Mucosa of rectum (tissue), 2 donors: ENCODE measurements at regions not wholly inside any gene's neighbourhood (a gene's known extent, or its start where the extent isn't known, plus 50 kb on each side); places are given as distances from the start of the nearest gene placed in this dataset.

ENCODE experiments used
- H3K27ac ChIP-seq, 2 donors: one replicate each; pipeline ENCODE4 v1.7.0; 2013; ENCODE audit warnings: inconsistent platforms in 2 of 2, low read depth in 2 of 2, low read length in 2 of 2
- H3K27me3 ChIP-seq, 2 donors: one replicate each; pipeline ENCODE4 v1.7.0; 2013; ENCODE audit warnings: low read length in 2 of 2; ENCODE audit not compliant: control insufficient read depth in 2 of 2, insufficient read depth in 2 of 2
- H3K36me3 ChIP-seq, 2 donors: one replicate each; pipeline ENCODE4 v1.7.0; 2013; ENCODE audit warnings: low read length in 2 of 2; ENCODE audit not compliant: control insufficient read depth in 2 of 2, insufficient read depth in 2 of 2
- H3K4me1 ChIP-seq, 2 donors: one replicate each; pipeline ENCODE4 v1.7.0; 2013; ENCODE audit warnings: low read length in 2 of 2, mild to moderate bottlenecking in 1 of 2; ENCODE audit not compliant: control insufficient read depth in 2 of 2, insufficient read depth in 2 of 2
- H3K4me3 ChIP-seq, 2 donors: one replicate each; pipeline ENCODE4 v1.7.0; 2013; ENCODE audit warnings: low read length in 2 of 2
- H3K9ac ChIP-seq, 2 donors: one replicate each; pipeline ENCODE4 v1.7.0; 2013; ENCODE audit warnings: low read length in 2 of 2, low read depth in 1 of 2, mild to moderate bottlenecking in 1 of 2
- H3K9me3 ChIP-seq, 2 donors: one replicate each; pipeline ENCODE4 v1.7.0; 2013; ENCODE audit warnings: low read length in 2 of 2; ENCODE audit not compliant: control insufficient read depth in 2 of 2
- donor health status: healthy.
- donor health status: Normal muscosa, but diverticular disease.

- Histone ChIP-seq H3K27ac (no peak overlapping the region), H3K27me3 (no peaks in the 10 kb centered on the region), H3K9ac (no peak overlapping the region), H3K4me1 (no peaks in the 10 kb centered on the region), H3K4me3 (no peak overlapping the region), H3K9me3 (no peaks in the 10 kb centered on the region), H3K36me3 (no peaks in the 10 kb centered on the region)
These were observed 182.3 kb downstream of the RRAGC start for GRCh38 chr1:38677311-38677710.

- no peaks in the 10 kb centered on the region for H3K4me1 ChIP-seq
- H3K9me3 ChIP-seq, result no peaks in the 10 kb centered on the region
- no peak overlapping the region for H3K27ac ChIP-seq
- no peak overlapping the region for H3K9ac ChIP-seq
- no peaks in the 10 kb centered on the region for H3K36me3 ChIP-seq
- H3K27me3 ChIP-seq, result peaks cover 0 to 1% of the 10 kb centered on the region in 2 donors
- H3K4me3 ChIP-seq, result no peak overlapping the region
These were observed 186.9 kb downstream of the RRAGC start for GRCh38 chr1:38672692-38673091.

GRCh38 chr1:38671221-38671620 lies 188.4 kb downstream of the RRAGC start:
- Histone ChIP-seq H3K36me3 (no peaks in the 10 kb centered on the region), H3K9ac (no peak overlapping the region), H3K4me3 (no peak overlapping the region), H3K27me3 (peaks cover 0 to 2% of the 10 kb centered on the region in 2 donors), H3K27ac (no peak overlapping the region), H3K4me1 (no peaks in the 10 kb centered on the region), H3K9me3 (no peaks in the 10 kb centered on the region)

GRCh38 chr1:38670544-38671122 lies 188.9 kb downstream of the RRAGC start:
- Histone ChIP-seq H3K27ac (no peak overlapping the region), H3K36me3 (no peaks in the 10 kb centered on the region), H3K27me3 (peaks cover 0 to 2% of the 10 kb centered on the region in 2 donors), H3K4me1 (no peaks in the 10 kb centered on the region), H3K9me3 (no peaks in the 10 kb centered on the region), H3K4me3 (no peak overlapping the region), H3K9ac (no peak overlapping the region)

GRCh38 chr1:38667626-38668025 lies 191.9 kb downstream of the RRAGC start:
- Histone ChIP-seq H3K4me1 (no peaks in the 10 kb centered on the region), H3K9ac (no peak overlapping the region), H3K27me3 (peaks cover 0 to 6% of the 10 kb centered on the region in 2 donors), H3K36me3 (no peaks in the 10 kb centered on the region), H3K9me3 (no peaks in the 10 kb centered on the region), H3K4me3 (no peak overlapping the region), H3K27ac (no peak overlapping the region)

- H3K27ac ChIP-seq, result no peak overlapping the region
- H3K9ac ChIP-seq, result no peak overlapping the region
- no peak overlapping the region for H3K4me3 ChIP-seq
- no peaks in the 10 kb centered on the region for H3K36me3 ChIP-seq
- H3K27me3 ChIP-seq, result peaks cover 0 to 7% of the 10 kb centered on the region in 2 donors
- H3K4me1 ChIP-seq, result no peaks in the 10 kb centered on the region
- no peaks in the 10 kb centered on the region for H3K9me3 ChIP-seq
These were observed 197.4 kb downstream of the RRAGC start for GRCh38 chr1:38662126-38662525.

GRCh38 chr1:38658883-38659282 lies 200.7 kb downstream of the RRAGC start:
- Histone ChIP-seq H3K27ac (no peak overlapping the region), H3K9ac (no peak overlapping the region), H3K36me3 (no peaks in the 10 kb centered on the region), H3K4me3 (no peak overlapping the region), H3K27me3 (peaks cover 6 to 8% of the 10 kb centered on the region in 2 donors), H3K9me3 (no peaks in the 10 kb centered on the region), H3K4me1 (no peaks in the 10 kb centered on the region)

- H3K36me3 ChIP-seq, result no peaks in the 10 kb centered on the region
- no peaks in the 10 kb centered on the region for H3K4me1 ChIP-seq
- H3K27me3 ChIP-seq, result peaks cover 3 to 8% of the 10 kb centered on the region in 2 donors
- no peak overlapping the region for H3K27ac ChIP-seq
- H3K9me3 ChIP-seq, result no peaks in the 10 kb centered on the region
- no peak overlapping the region for H3K4me3 ChIP-seq
- no peak overlapping the region for H3K9ac ChIP-seq
These were observed 201.7 kb downstream of the RRAGC start for GRCh38 chr1:38657873-38658272.

- no peak overlapping the region for H3K27ac ChIP-seq
- no peaks in the 10 kb centered on the region for H3K9me3 ChIP-seq
- H3K4me3 ChIP-seq, result no peak overlapping the region
- H3K9ac ChIP-seq, result no peak overlapping the region
- H3K4me1 ChIP-seq, result no peaks in the 10 kb centered on the region
- no peaks in the 10 kb centered on the region for H3K36me3 ChIP-seq
- H3K27me3 ChIP-seq, result peaks cover 3 to 8% of the 10 kb centered on the region in 2 donors
These were observed 202.2 kb downstream of the RRAGC start for GRCh38 chr1:38657207-38657840.

GRCh38 chr1:38656726-38657125 lies 202.8 kb downstream of the RRAGC start:
- no peaks in the 10 kb centered on the region for H3K4me1 ChIP-seq
- no peak overlapping the region for H3K27ac ChIP-seq
- H3K36me3 ChIP-seq, result no peaks in the 10 kb centered on the region
- H3K27me3 ChIP-seq, result peaks cover 3 to 8% of the 10 kb centered on the region in 2 donors
- no peak overlapping the region for H3K9ac ChIP-seq
- no peaks in the 10 kb centered on the region for H3K9me3 ChIP-seq
- no peak overlapping the region for H3K4me3 ChIP-seq
